NT2/D1 (cell line): ENCODE measurements at regions not wholly inside any gene's neighbourhood (a gene's known extent, or its start where the extent isn't known, plus 50 kb on each side); places are given as distances from the start of the nearest gene placed in this dataset.
"Not testable (repeated sequence)": the region's sequence is repeated elsewhere in the genome, so short reads cannot be mapped to it uniquely, and the experiment has no call there.

ENCODE experiments used
- DNase-seq: peaks from one replicate; pipeline ENCODE4 v3.0.0-alpha.2; 2011; ENCODE audit warnings: low read depth, low spot score
- H3K27me3 ChIP-seq: 2 replicates; pipeline ENCODE4 v1.6.0; 2011; ENCODE audit warnings: mild to moderate bottlenecking; ENCODE audit not compliant: insufficient read length, insufficient read depth
- H3K36me3 ChIP-seq: 2 replicates; pipeline ENCODE4 v1.6.1; 2011; ENCODE audit warnings: mild to moderate bottlenecking, low read length, mixed read lengths; ENCODE audit not compliant: insufficient read depth, insufficient read length
- H3K4me1 ChIP-seq: 2 replicates; pipeline ENCODE4 v1.5.1; 2011; ENCODE audit not compliant: insufficient read depth, insufficient read length
- H3K4me3 ChIP-seq: 2 replicates; pipeline ENCODE4 v1.5.1; 2011; ENCODE audit warnings: low read depth; ENCODE audit not compliant: insufficient read length
- H3K9ac ChIP-seq: 2 replicates; pipeline ENCODE4 v1.6.0; 2011; ENCODE audit warnings: low read depth; ENCODE audit not compliant: insufficient read length
- H3K9me3 ChIP-seq: 2 replicates; pipeline ENCODE4 v1.5.1; 2011; ENCODE audit warnings: mild to moderate bottlenecking, low read length; ENCODE audit not compliant: insufficient read depth
- SUZ12 ChIP-seq: IDR thresholded peaks from 2 replicates; pipeline ENCODE4 v1.6.1; 2011; ENCODE audit not compliant: insufficient read length, insufficient read depth; ENCODE audit errors: extremely low read depth
- YY1 ChIP-seq: IDR thresholded peaks from 2 replicates; pipeline ENCODE4 v1.6.1; 2011; ENCODE audit not compliant: insufficient read length, insufficient read depth
- ZNF274 ChIP-seq: IDR thresholded peaks from 2 replicates; pipeline ENCODE4 v1.6.1; 2011; ENCODE audit warnings: mild to moderate bottlenecking, low read depth, low read length

GRCh38 chr14:66017927-66018326 lies 468.2 kb upstream of the CCDC196 start:
- Histone ChIP-seq H3K4me3 (no peak overlapping the region), H3K36me3 (no peaks in the 10 kb centered on the region), H3K9ac (no peak overlapping the region), H3K4me1 (no peaks in the 10 kb centered on the region), H3K27me3 (no peaks in the 10 kb centered on the region), H3K9me3 (no peaks in the 10 kb centered on the region)
- DNase-seq = no peak
- TF ChIP-seq SUZ12 (no peak), YY1 (no peak), ZNF274 (no peak)

GRCh38 chr14:66022526-66022925 lies 463.6 kb upstream of the CCDC196 start:
- Histone ChIP-seq H3K36me3 (no peaks in the 10 kb centered on the region), H3K27me3 (no peaks in the 10 kb centered on the region), H3K9me3 (no peaks in the 10 kb centered on the region), H3K9ac (no peak overlapping the region), H3K4me1 (no peaks in the 10 kb centered on the region), H3K4me3 (no peak overlapping the region)
- DNase-seq = no peak
- no peak for TF ChIP-seq YY1
- no peak for TF ChIP-seq ZNF274
- no peak for TF ChIP-seq SUZ12

DNA sequence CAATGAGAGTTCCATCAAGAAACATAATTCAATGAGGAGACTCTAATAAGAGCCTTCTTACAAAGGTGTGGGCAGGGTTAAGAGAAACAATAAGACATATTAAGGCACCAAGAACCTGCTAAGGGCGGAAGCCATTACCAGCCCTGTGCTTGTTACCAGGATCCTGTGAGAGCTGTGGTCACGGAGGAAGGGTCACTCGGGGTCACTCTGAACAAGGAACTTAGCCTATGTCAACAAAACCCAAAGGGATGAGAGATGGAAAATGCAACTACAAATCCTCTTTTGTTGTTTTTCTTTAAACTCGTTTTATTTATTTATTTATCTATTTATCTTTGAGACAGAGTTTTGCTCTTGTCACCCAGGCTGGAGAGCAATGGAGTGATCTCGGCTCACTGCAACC lies 460.4 kb upstream of the CCDC196 start:
- Histone ChIP-seq H3K27me3 (no peaks in the 10 kb centered on the region), H3K9me3 (no peaks in the 10 kb centered on the region), H3K36me3 (no peaks in the 10 kb centered on the region), H3K9ac (no peak overlapping the region), H3K4me3 (no peak overlapping the region), H3K4me1 (no peaks in the 10 kb centered on the region)
- TF ChIP-seq YY1 (no peak), ZNF274 (no peak)
- no peak for DNase-seq

GRCh38 chr14:66031981-66032380 lies 454.2 kb upstream of the CCDC196 start:
- not testable (repeated sequence) for H3K27me3 ChIP-seq, DNase-seq, H3K4me3 ChIP-seq, H3K36me3 ChIP-seq, H3K9ac ChIP-seq, H3K4me1 ChIP-seq
- peaks cover 12% of the 10 kb centered on the region; the same call in 1 of the 2 replicates for H3K9me3 ChIP-seq

DNA sequence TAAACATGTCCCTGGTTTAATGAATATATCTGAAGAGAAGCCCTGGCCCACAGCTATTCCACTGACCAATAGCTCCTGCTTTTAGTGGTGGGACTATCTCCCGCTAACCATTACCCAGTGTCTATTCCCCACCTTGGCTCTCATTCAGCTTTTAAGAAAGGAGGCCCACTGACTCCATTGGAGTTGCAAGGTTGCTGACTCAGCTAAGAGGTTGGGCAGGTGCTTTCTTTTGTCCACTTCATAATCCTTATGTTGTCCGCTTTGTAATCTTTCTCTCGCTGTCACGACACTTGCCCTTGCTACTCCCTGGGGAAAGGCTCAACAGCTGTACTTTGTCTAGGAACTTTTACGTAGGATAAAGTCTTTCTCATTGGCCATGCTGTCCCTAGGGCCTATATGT lies 453.4 kb upstream of the CCDC196 start:
- TF ChIP-seq ZNF274 = no peak
- TF ChIP-seq YY1 = no peak
- no peak for TF ChIP-seq SUZ12
- no peaks in the 10 kb centered on the region for H3K4me1 ChIP-seq
- H3K9ac ChIP-seq = no peak overlapping the region
- no peaks in the 10 kb centered on the region for H3K27me3 ChIP-seq
- peaks cover 12% of the 10 kb centered on the region; the same call in 1 of the 2 replicates for H3K9me3 ChIP-seq
- no peak for DNase-seq
- no peaks in the 10 kb centered on the region for H3K36me3 ChIP-seq
- no peak overlapping the region for H3K4me3 ChIP-seq

- Histone ChIP-seq H3K9ac (no peak overlapping the region), H3K27me3 (no peaks in the 10 kb centered on the region), H3K36me3 (no peaks in the 10 kb centered on the region), H3K9me3 (peaks cover 12% of the 10 kb centered on the region; the same call in 1 of the 2 replicates), H3K4me1 (no peaks in the 10 kb centered on the region), H3K4me3 (no peak overlapping the region)
- TF ChIP-seq ZNF274 = no peak
- TF ChIP-seq YY1 = no peak
- no peak for TF ChIP-seq SUZ12
- no peak for DNase-seq
Measured at GRCh38 chr14:66036547-66036946, 449.6 kb upstream of the CCDC196 start.

GRCh38 chr14:66037361-66037760 lies 448.8 kb upstream of the CCDC196 start:
- no peak overlapping the region for H3K9ac ChIP-seq
- no peaks in the 10 kb centered on the region for H3K4me1 ChIP-seq
- H3K27me3 ChIP-seq = no peaks in the 10 kb centered on the region

GRCh38 chr14:66038212-66038611 lies 448.0 kb upstream of the CCDC196 start:
- no peaks in the 10 kb centered on the region for H3K4me1 ChIP-seq
- no peak overlapping the region for H3K4me3 ChIP-seq

More at GRCh38 chr14:66037361-66037760, 448.8 kb upstream of the CCDC196 start:
- peaks cover 7% of the 10 kb centered on the region; the same call in 1 of the 2 replicates for H3K9me3 ChIP-seq
- no peak for DNase-seq
- H3K4me3 ChIP-seq = no peak overlapping the region
- no peaks in the 10 kb centered on the region for H3K36me3 ChIP-seq
- no peak for TF ChIP-seq SUZ12
- no peak for TF ChIP-seq YY1
- TF ChIP-seq ZNF274 = no peak

More at GRCh38 chr14:66038212-66038611, 448.0 kb upstream of the CCDC196 start:
- DNase-seq = no peak
- Histone ChIP-seq H3K27me3 (no peaks in the 10 kb centered on the region), H3K9me3 (no peaks in the 10 kb centered on the region), H3K36me3 (no peaks in the 10 kb centered on the region), H3K9ac (no peak overlapping the region)
- no peak for TF ChIP-seq SUZ12
